B cell (primary cell): ENCODE measurements at regions not wholly inside any gene's neighbourhood (a gene's known extent, or its start where the extent isn't known, plus 50 kb on each side); places are given as distances from the start of the nearest gene placed in this dataset.

Experiments
- ATAC-seq: fragments of 200-7000 bp; cut with Tn5 transposase; one replicate; pipeline ENCODE4 v1.10.0; 2021; ENCODE audit warnings: low read depth, mild to moderate bottlenecking, moderate number of reproducible peaks, moderate library complexity
- CTCF ChIA-PET: fragments of 350-600 bp; sonication (Branson Sonifier 250); formaldehyde crosslinking; loops from one replicate; lab custom pipeline; 2021; ENCODE audit warnings: antibody characterized with exemption, inconsistent platforms; lab: Charles Lee
- POLR2A ChIA-PET: fragments of 350-600 bp; sonication (Branson Sonifier 250); formaldehyde crosslinking; loops from one replicate; lab custom pipeline; 2021; ENCODE audit warnings: antibody characterized with exemption; lab: Charles Lee
- DNase-seq: peaks from one replicate; pipeline ENCODE4 v3.0.0; 2013
- H2AFZ ChIP-seq: 2 replicates; pipeline ENCODE4 v1.6.1; 2012; ENCODE audit warnings: mild to moderate bottlenecking, low read depth, low read length; ENCODE audit not compliant: insufficient read depth, poor library complexity, severe bottlenecking
- H3K27ac ChIP-seq, 2 donors: 1 replicate in 1 of 2; 2 replicates in 1 of 2; pipeline ENCODE4 v1.5.1; 2012 to 2013; ENCODE audit warnings: low read length in 2 of 2, mild to moderate bottlenecking in 2 of 2, moderate library complexity in 1 of 2
- H3K27me3 ChIP-seq, 4 experiments: fragments of 200-600 bp in 1 of 4; sonication (generic) in 1 of 4; replicated peaks in 1 of 4; 1 replicate in 2 of 4; 2 replicates in 2 of 4; pipeline versions ENCODE4 v1.6.1 to v1.7.0; 2013 to 2016; ENCODE audit warnings: low read length in 3 of 4, mild to moderate bottlenecking in 2 of 4, mixed read lengths in 1 of 4, moderate library complexity in 1 of 4; ENCODE audit not compliant: insufficient read depth in 4 of 4, control insufficient read depth in 3 of 4; ENCODE audit errors: control extremely low read depth in 1 of 4
- H3K36me3 ChIP-seq, 2 experiments: replicated peaks in 1 of 2; 1 replicate in 1 of 2; 2 replicates in 1 of 2; pipeline versions ENCODE4 v1.6.1 to v1.7.1; 2013; ENCODE audit warnings: low read length in 1 of 2; ENCODE audit not compliant: insufficient read depth in 2 of 2, control insufficient read depth in 1 of 2; ENCODE audit errors: control extremely low read depth in 1 of 2, extremely low read depth in 1 of 2
- H3K4me1 ChIP-seq, 2 donors: fragments of 200-600 bp in 1 of 2; sonication (generic) in 1 of 2; 1 replicate in 1 of 2; 2 replicates in 1 of 2; pipeline versions ENCODE4 v1.5.1 to v1.6.1; 2013 to 2017; ENCODE audit warnings: low read length in 2 of 2; ENCODE audit not compliant: control insufficient read depth in 2 of 2, insufficient read depth in 2 of 2
- H3K4me2 ChIP-seq: replicated peaks from 2 replicates; pipeline ENCODE3; 2012; ENCODE audit warnings: mild to moderate bottlenecking, low read depth, low read length; ENCODE audit not compliant: poor library complexity, severe bottlenecking
- H3K4me3 ChIP-seq, 5 experiments: fragments of 200-600 bp in 1 of 5; sonication (generic) in 1 of 5; 1 replicate in 3 of 5; 2 replicates in 2 of 5; pipeline versions ENCODE4 v1.5.1 to v1.7.0; 2011 to 2016; ENCODE audit warnings: low read length in 4 of 5, mild to moderate bottlenecking in 4 of 5, low read depth in 2 of 5, control low read depth in 1 of 5, moderate library complexity in 1 of 5; ENCODE audit not compliant: insufficient read depth in 1 of 5; ENCODE audit errors: control extremely low read depth in 1 of 5, extremely low read depth in 1 of 5
- H3K79me2 ChIP-seq: fragments of 200-600 bp; sonication (generic); one replicate; pipeline ENCODE4 v1.6.0; 2016; ENCODE audit warnings: low read length; ENCODE audit not compliant: control insufficient read depth, insufficient read depth
- H3K9ac ChIP-seq: fragments of 200-600 bp; sonication (generic); 2 replicates; pipeline ENCODE4 v1.6.1; 2017; ENCODE audit warnings: mild to moderate bottlenecking, low read length, moderate library complexity
- H3K9me3 ChIP-seq, 3 donors: one replicate each; pipeline versions ENCODE4 v1.6.1 to v1.7.1; 2013; ENCODE audit warnings: low read length in 2 of 3; ENCODE audit not compliant: control insufficient read depth in 2 of 3, insufficient read depth in 1 of 3; ENCODE audit errors: control extremely low read depth in 1 of 3
- H4K20me1 ChIP-seq: 2 replicates; pipeline ENCODE4 v1.6.0; 2012; ENCODE audit warnings: mild to moderate bottlenecking, low read length; ENCODE audit not compliant: insufficient read depth, control insufficient read depth, poor library complexity, severe bottlenecking
- H3K27ac Mint-ChIP-seq: one replicate; pipeline ENCODE4 v1.8.0; 2021; ENCODE audit warnings: mixed read lengths
- H3K27me3 Mint-ChIP-seq: one replicate; pipeline ENCODE4 v1.8.0; 2021; ENCODE audit warnings: mixed read lengths
- H3K4me1 Mint-ChIP-seq: one replicate; pipeline ENCODE4 v1.8.0; 2021; ENCODE audit warnings: mixed read lengths
- H3K4me3 Mint-ChIP-seq: one replicate; pipeline ENCODE4 v1.8.0; 2021; ENCODE audit warnings: mixed read lengths
- H3K9me3 Mint-ChIP-seq: one replicate; pipeline ENCODE4 v1.8.0; 2022; ENCODE audit warnings: mixed read lengths; ENCODE audit not compliant: insufficient read depth
- CTCF ChIP-seq: fragments of 200-600 bp; IDR thresholded peaks from one replicate; pipeline ENCODE4 v1.8.0; 2022; ENCODE audit warnings: antibody characterized with exemption, mild to moderate bottlenecking
- EZH2 ChIP-seq: IDR thresholded peaks from 2 replicates; pipeline ENCODE4 v1.6.1; 2012; ENCODE audit warnings: borderline replicate concordance, low read depth, mild to moderate bottlenecking, moderate library complexity, low read length; ENCODE audit not compliant: insufficient read depth, poor library complexity, severe bottlenecking
- WGBS: methylation state at CpG from one replicate; pipeline ENCODE4 v1.1.5; 2013; ENCODE audit warnings: missing lambda C conversion rate; ENCODE audit not compliant: insufficient coverage; 5-methylcytosine and 5-hydroxymethylcytosine counted together
- intact Hi-C: fragments of 100-400 bp; cut with micrococcal nuclease; formaldehyde crosslinking; loops from one replicate; pipeline ENCODE4 v1.10.0; 2022

- ATAC-seq, result no peak
- Histone ChIP-seq H3K27me3 (peaks cover 0 to 4% (median 0%) of the 10 kb centered on the region in 4 experiments), H2AFZ (no peak overlapping the region), H3K79me2 (no peaks in the 10 kb centered on the region), H3K4me3 (no peak overlapping the region), H3K36me3 (no peaks in the 10 kb centered on the region), H4K20me1 (no peaks in the 10 kb centered on the region), H3K4me1 (no peaks in the 10 kb centered on the region), H3K9ac (no peak overlapping the region), H3K27ac (no peak overlapping the region), H3K9me3 (peaks cover 0 to 6% (median 3%) of the 10 kb centered on the region in 3 donors), H3K4me2 (no peak overlapping the region)
- TF ChIP-seq CTCF (no peak), EZH2 (no peak)
- H3K9me3 Mint-ChIP-seq, result peaks cover 5% of the 10 kb centered on the region
- WGBS, result no CpG with 5 or more reads among the region's 3 CpGs
- DNase-seq, result no peak
- H3K27ac Mint-ChIP-seq, result no peak overlapping the region
- no peak overlapping the region for H3K4me3 Mint-ChIP-seq
- CTCF ChIA-PET, result no interaction called here
- no peaks in the 10 kb centered on the region for H3K4me1 Mint-ChIP-seq
- POLR2A ChIA-PET, result no interaction called here
- peaks cover 13% of the 10 kb centered on the region for H3K27me3 Mint-ChIP-seq
- intact Hi-C loops, result no loop called here
Measured at GRCh38 chr7:121605317-121605680, 209.2 kb upstream of the FAM3C start.

GRCh38 chr7:121604627-121605316, 208.7 kb upstream of the FAM3C start:
- peaks cover 3% of the 10 kb centered on the region for H3K9me3 Mint-ChIP-seq
- peaks cover 13% of the 10 kb centered on the region for H3K27me3 Mint-ChIP-seq
- peaks cover 0 to 4% (median 0%) of the 10 kb centered on the region in 4 experiments for H3K27me3 ChIP-seq
- no peaks in the 10 kb centered on the region for H3K36me3 ChIP-seq
- ATAC-seq (no peak), DNase-seq (no peak)
- H3K4me1 Mint-ChIP-seq, result no peaks in the 10 kb centered on the region
- no peak overlapping the region for H3K4me2 ChIP-seq
- intact Hi-C loops, result no loop called here
- no peak overlapping the region for H3K9ac ChIP-seq
- CTCF ChIA-PET, result no interaction called here
- H3K4me1 ChIP-seq, result no peaks in the 10 kb centered on the region
- no peak overlapping the region for H3K27ac Mint-ChIP-seq
- H3K27ac ChIP-seq, result no peak overlapping the region
- no peaks in the 10 kb centered on the region for H4K20me1 ChIP-seq
- H3K9me3 ChIP-seq, result peaks cover 0 to 6% (median 3%) of the 10 kb centered on the region in 3 donors
- TF ChIP-seq EZH2 (no peak), CTCF (no peak)
- H3K79me2 ChIP-seq, result no peaks in the 10 kb centered on the region
- no peak overlapping the region for H2AFZ ChIP-seq
- POLR2A ChIA-PET, result no interaction called here
- no peak overlapping the region for H3K4me3 Mint-ChIP-seq
- 67% methylated on average over 1 of the region's 2 CpGs for WGBS
- H3K4me3 ChIP-seq, result no peak overlapping the region
